ENCODE measurements at regions not wholly inside any gene's neighbourhood (a gene's known extent, or its start where the extent isn't known, plus 50 kb on each side); places are given as distances from the start of the nearest gene placed in this dataset.

- TF ChIP-seq POLR2AphosphoS5 (IDR thresholded peaks at IDR 0.05; ENCODE audit: borderline replicate concordance, low read depth, low read length): no peak
- TF ChIP-seq EZH2 (IDR thresholded peaks at IDR 0.05): no peak
- no peak for TF ChIP-seq FOXP2 (optimal IDR thresholded peaks at IDR 0.05; ENCODE audit: control extremely low read depth, extremely low read length, insufficient read depth)
Measured at GRCh38 chr7:91600112-91600511, 280.4 kb downstream of the MTERF1 start.

Measured in SK-N-MC (cell line).